Naive thymus-derived CD8-positive, alpha-beta T cell (primary cell): ENCODE measurements at regions not wholly inside any gene's neighbourhood (a gene's known extent, or its start where the extent isn't known, plus 50 kb on each side); places are given as distances from the start of the nearest gene placed in this dataset.
"Not testable (repeated sequence)": the region's sequence is repeated elsewhere in the genome, so short reads cannot be mapped to it uniquely, and the experiment has no call there.

Source experiments
- ATAC-seq, 2 donors: fragments of 150-1000 bp; cut with Tn5 transposase in 1 of 2; sonication (Bioruptor Pico), chemical (Tn5 transposase) in 1 of 2; 1 replicate in 1 of 2; 2 replicates in 1 of 2; pipeline ENCODE4 v1.10.0; 2021; ENCODE audit warnings: mild to moderate bottlenecking in 2 of 2, moderate library complexity in 2 of 2
- POLR2A ChIA-PET: fragments of 350-600 bp; sonication (Branson Sonifier 250); formaldehyde crosslinking; loops from one replicate; lab custom pipeline; 2021; ENCODE audit warnings: antibody characterized with exemption; lab: Charles Lee
- DNase-seq, 10 donors: peaks; one replicate each; pipeline versions ENCODE4 v3.0.0 to v3.0.0-alpha.2; 2020 to 2022
- H3K27ac Mint-ChIP-seq, 10 donors: one replicate each; pipeline ENCODE4 v1.8.0; 2020 to 2022; ENCODE audit warnings: mild to moderate bottlenecking in 10 of 10, mixed read lengths in 10 of 10, moderate library complexity in 4 of 10, inconsistent platforms in 1 of 10
- H3K27me3 Mint-ChIP-seq, 5 donors: one replicate each; pipeline ENCODE4 v1.8.0; 2021 to 2022; ENCODE audit warnings: mixed read lengths in 5 of 5
- H3K36me3 Mint-ChIP-seq, 3 donors: one replicate each; pipeline ENCODE4 v1.8.0; 2020 to 2022; ENCODE audit warnings: mixed read lengths in 3 of 3, mild to moderate bottlenecking in 2 of 3, inconsistent platforms in 1 of 3
- H3K4me1 Mint-ChIP-seq, 4 donors: one replicate each; pipeline ENCODE4 v1.8.0; 2021 to 2022; ENCODE audit warnings: mixed read lengths in 4 of 4
- H3K4me3 Mint-ChIP-seq, 10 donors: one replicate each; pipeline ENCODE4 v1.8.0; 2020 to 2022; ENCODE audit warnings: mild to moderate bottlenecking in 10 of 10, mixed read lengths in 10 of 10, moderate library complexity in 6 of 10, inconsistent platforms in 1 of 10
- H3K9me3 Mint-ChIP-seq, 9 donors: one replicate each; pipeline ENCODE4 v1.8.0; 2020 to 2022; ENCODE audit warnings: mixed read lengths in 9 of 9, mild to moderate bottlenecking in 3 of 9, inconsistent platforms in 1 of 9, moderate library complexity in 1 of 9

DNA sequence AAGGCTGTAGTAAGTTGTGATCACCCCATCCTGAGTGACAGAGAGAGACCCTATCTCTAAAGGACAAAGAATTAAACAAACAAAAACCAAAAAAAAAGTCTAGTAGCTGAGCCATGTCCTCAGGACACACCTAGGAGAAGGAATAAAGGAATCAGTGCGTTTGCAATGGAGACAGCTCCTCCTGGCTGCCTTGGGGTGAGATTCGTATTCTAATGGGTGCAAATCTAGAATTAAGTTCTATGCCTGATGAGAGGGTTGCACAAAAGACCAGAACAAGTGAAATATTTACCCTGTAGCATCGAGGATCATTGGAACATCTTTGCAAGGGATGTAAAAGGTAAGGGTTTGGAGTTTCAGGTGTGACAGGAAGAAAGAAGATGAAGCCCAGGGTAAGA, 70.3 kb upstream of the BMAL1 start:
- no peak for ATAC-seq

DNA sequence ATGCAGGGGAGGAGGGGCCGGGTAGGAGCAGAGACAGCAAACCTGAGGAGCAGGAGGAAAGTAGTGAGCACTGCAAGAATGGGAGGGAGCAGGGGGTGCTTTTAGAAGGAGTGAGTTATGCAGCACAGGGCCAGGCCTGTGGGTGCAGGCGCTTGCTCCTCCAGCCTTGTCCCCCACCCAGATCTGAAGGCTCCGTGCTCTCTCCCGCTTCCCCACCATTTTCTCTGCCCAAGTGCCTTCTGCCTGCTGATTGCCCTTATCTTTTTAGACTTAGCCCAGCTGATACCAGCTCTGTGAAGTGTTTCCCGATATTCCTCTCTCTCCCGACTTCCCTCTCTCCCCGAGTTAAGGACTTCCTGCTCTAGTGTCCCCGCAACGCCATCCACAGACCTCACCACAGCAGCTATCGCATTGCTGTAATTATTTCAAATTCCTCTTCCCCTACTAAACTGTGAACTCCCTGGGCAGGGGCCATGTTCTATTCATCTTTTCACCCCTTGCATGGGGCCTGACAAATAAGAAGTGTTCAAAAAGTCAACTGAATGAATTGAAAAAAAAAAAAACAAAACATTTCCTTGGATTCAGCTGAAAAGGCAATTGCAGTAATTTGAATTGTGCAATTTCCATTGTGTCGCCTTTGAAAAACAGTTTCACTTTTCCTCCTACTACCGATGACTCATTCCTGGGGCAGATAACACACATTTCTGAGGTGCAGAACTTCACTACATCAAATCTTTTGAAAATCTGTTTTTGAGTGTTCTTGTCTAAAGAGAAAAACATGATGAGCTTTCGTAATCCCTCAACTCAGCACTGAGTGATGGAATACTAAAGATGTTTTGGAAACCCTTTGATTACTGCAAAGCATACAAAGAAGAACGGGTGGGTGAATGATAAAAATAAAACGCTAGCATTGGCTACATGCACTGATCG, 69.7 kb upstream of the BMAL1 start:
- H3K27me3 Mint-ChIP-seq = peaks cover 0 to 5% (median 0%) of the 10 kb centered on the region in 5 donors
- H3K36me3 Mint-ChIP-seq = no peaks in the 10 kb centered on the region
- H3K9me3 Mint-ChIP-seq = no peaks in the 10 kb centered on the region
- H3K4me1 Mint-ChIP-seq = peaks cover 13 to 24% (median 23%) of the 10 kb centered on the region in 4 donors
- peak in 1 of 10 donors; percentile 24 for DNase-seq
- H3K4me3 Mint-ChIP-seq = peak overlapping the region; percentile 74 to 85 (median 82)
- peak; percentile 33 to 82 for ATAC-seq
- H3K27ac Mint-ChIP-seq = peak overlapping the region in 9 of 10 donors; percentile 5 to 95 (median 56)
- POLR2A ChIA-PET = no interaction called here

More for the DNA sequence above, 70.3 kb upstream of the BMAL1 start:
- POLR2A ChIA-PET = no interaction called here
- peaks cover 13 to 24% (median 23%) of the 10 kb centered on the region in 4 donors for H3K4me1 Mint-ChIP-seq
- peak overlapping the region in 5 of 10 donors; percentile 5 to 95 (median 56) for H3K27ac Mint-ChIP-seq
- no peaks in the 10 kb centered on the region for H3K36me3 Mint-ChIP-seq
- H3K27me3 Mint-ChIP-seq = peaks cover 0 to 5% (median 0%) of the 10 kb centered on the region in 5 donors
- no peak for DNase-seq
- H3K4me3 Mint-ChIP-seq = peak overlapping the region; percentile 74 to 85 (median 82)
- H3K9me3 Mint-ChIP-seq = no peaks in the 10 kb centered on the region

DNA sequence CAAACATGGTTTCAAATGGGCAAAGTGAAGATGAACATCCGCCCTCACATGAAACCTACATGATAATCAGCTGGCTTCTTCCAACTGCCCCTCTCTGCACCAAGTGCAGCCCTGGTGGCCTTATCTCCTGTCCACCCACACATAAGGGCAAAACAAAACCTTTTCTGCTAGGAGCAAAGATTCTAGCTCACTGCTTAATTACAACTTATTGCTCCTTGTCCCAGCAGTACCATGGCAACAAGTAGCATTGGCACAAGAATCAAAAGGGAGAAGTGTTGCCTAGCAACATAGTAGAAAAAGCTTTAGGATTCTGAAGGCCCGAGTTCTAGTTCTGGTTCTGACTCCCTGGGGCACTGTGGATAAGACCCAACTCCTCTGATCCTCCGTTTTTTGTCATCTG, 68.7 kb upstream of the BMAL1 start:
- Mint-ChIP-seq H3K27me3 (peaks cover 0 to 5% (median 0%) of the 10 kb centered on the region in 5 donors), H3K9me3 (no peaks in the 10 kb centered on the region), H3K36me3 (no peaks in the 10 kb centered on the region), H3K4me1 (peaks cover 13 to 24% (median 23%) of the 10 kb centered on the region in 4 donors), H3K27ac (no peak overlapping the region), H3K4me3 (no peak overlapping the region)
- DNase-seq (no peak), ATAC-seq (no peak)
- POLR2A ChIA-PET = no interaction called here

DNA sequence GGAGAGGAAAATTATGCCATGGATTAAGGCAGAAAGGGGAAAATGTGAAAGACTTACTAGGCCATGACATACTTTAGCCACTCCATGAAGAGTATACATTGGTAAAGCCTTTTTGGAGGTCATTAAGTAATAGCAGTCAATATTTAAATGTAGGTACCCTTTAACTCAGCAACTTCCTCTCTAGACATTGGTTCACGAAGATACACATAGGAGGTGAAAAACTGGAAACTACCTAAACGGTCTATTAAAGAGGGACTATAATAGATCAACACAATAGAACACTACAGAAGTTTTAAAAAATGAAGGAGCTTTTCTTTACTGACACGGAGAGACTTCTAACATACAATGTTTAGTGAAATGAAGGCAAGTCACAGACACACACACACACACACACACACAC, 68.2 kb upstream of the BMAL1 start:
- ATAC-seq (no peak), DNase-seq (no peak)
- POLR2A ChIA-PET = no interaction called here
- peaks cover 13 to 24% (median 23%) of the 10 kb centered on the region in 4 donors for H3K4me1 Mint-ChIP-seq
- H3K27ac Mint-ChIP-seq = peak overlapping the region in 1 of 10 donors; percentile 33
- H3K9me3 Mint-ChIP-seq = no peaks in the 10 kb centered on the region
- no peak overlapping the region for H3K4me3 Mint-ChIP-seq
- no peaks in the 10 kb centered on the region for H3K36me3 Mint-ChIP-seq
- peaks cover 0 to 5% (median 0%) of the 10 kb centered on the region in 5 donors for H3K27me3 Mint-ChIP-seq

DNA sequence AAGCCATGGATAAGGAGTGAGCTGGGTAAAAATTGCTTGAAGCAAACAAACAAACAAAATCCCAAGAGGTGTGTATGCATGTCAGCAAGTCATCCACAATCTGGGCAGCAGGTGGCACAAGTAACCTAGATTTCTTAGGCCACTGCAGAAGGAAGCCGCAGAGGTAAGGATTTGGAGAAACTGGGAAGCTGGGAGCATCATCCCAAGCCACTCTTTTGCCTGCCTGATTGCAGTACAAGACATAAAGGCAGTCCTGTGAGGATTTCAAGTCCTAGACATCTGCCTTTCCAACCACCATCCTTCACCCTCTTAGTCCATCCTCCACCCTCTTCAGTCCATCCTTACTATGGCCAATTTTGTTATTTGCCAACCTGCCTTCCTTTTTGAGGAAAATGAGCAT, 67.2 kb upstream of the BMAL1 start:
- POLR2A ChIA-PET = no interaction called here
- H3K27ac Mint-ChIP-seq = no peak overlapping the region

DNA sequence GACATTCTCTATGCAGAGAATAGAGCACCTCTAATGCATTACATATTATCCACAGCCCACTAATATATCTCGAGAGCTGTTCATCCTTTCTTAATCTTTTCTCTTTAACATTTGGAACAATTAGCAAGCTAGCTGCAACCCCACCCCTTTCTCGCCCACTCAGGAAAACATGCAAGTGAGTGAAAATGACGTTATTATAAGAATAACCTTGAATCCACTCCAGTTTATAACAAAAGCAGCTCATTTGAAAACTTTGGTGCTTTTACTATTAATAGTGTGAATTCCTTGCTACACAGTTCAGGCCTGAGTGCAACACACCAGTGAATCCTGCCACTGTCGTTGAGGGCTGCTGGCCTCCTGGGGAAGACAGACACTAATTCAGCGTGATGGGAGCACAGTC, 63.3 kb upstream of the BMAL1 start:
- DNase-seq = no peak
- no peak for ATAC-seq
- no peak overlapping the region for H3K4me3 Mint-ChIP-seq
- peaks cover 0 to 9% (median 0%) of the 10 kb centered on the region in 5 donors for H3K27me3 Mint-ChIP-seq
- H3K9me3 Mint-ChIP-seq = no peaks in the 10 kb centered on the region
- POLR2A ChIA-PET = no interaction called here
- no peak overlapping the region for H3K27ac Mint-ChIP-seq
- no peaks in the 10 kb centered on the region for H3K36me3 Mint-ChIP-seq
- H3K4me1 Mint-ChIP-seq = no peaks in the 10 kb centered on the region

More for the DNA sequence above, 67.2 kb upstream of the BMAL1 start:
- H3K4me3 Mint-ChIP-seq = no peak overlapping the region
- no peaks in the 10 kb centered on the region for H3K9me3 Mint-ChIP-seq
- DNase-seq = peak in 3 of 10 donors; percentile 4 to 18 (median 10)
- H3K4me1 Mint-ChIP-seq = peaks cover 10 to 20% (median 17%) of the 10 kb centered on the region in 4 donors
- no peaks in the 10 kb centered on the region for H3K36me3 Mint-ChIP-seq
- peaks cover 0 to 9% (median 0%) of the 10 kb centered on the region in 5 donors for H3K27me3 Mint-ChIP-seq
- peak in 1 of 2 donors; percentile 45 for ATAC-seq

DNA sequence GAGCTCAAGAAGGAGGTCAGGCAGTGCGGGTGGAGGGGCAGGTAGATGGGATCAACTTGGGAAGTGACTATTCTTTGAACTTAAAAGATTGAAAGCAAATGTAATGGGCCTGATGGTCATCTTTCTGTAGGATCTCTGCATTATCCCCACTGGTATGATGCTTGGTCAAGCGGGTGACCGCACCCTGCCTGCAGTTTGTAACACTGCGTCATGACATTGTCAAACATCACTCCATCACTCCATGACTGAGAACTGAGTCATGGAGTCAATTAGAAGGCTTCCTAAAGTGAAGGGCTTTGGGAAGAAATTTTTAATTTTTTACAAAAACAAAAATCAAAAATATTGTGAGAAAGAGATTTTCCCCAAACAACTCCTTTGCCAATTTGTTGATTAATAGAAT, 62.4 kb upstream of the BMAL1 start:
- no peaks in the 10 kb centered on the region for H3K36me3 Mint-ChIP-seq
- no peak overlapping the region for H3K27ac Mint-ChIP-seq
- POLR2A ChIA-PET = no interaction called here
- no peak for DNase-seq
- no peak overlapping the region for H3K4me3 Mint-ChIP-seq
- H3K4me1 Mint-ChIP-seq = no peaks in the 10 kb centered on the region
- peaks cover 0 to 5% (median 0%) of the 10 kb centered on the region in 5 donors for H3K27me3 Mint-ChIP-seq
- ATAC-seq = no peak
- no peaks in the 10 kb centered on the region for H3K9me3 Mint-ChIP-seq

DNA sequence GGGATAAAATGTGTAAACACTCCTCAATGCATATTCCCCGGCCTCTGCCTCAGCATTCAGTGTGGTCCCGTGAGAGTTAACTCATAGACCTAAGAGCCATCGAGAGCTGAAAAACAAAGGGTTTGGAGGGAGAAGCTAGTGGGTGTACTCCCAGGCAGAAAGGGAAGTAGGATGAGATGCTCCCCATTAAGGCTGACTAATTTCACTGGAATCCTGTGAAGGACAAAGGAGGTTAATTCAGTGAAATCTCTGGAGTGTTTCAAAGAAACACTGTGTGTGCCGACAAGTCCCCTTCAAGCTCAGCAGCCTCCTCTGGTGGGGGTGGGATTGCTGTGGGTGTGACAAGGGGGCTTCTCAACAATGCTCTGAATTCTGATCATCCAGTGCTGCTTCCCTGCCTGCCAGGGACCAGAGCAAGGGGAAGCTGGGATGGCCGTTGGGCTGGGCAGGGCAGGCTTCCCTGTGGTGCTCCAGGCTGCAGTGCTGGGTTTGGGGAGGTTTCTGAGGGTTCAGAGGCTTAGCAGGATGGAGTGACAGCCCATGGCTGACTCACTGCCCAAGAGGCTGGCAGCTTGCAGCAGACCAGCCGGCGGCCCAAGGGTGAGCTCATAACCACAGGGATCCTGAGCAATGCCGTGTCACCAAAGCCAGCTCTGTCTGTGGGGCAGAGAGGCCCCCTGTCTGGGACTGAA, 61.4 kb upstream of the BMAL1 start:
- no peaks in the 10 kb centered on the region for H3K4me1 Mint-ChIP-seq
- ATAC-seq = no peak
- H3K27ac Mint-ChIP-seq = no peak overlapping the region
- H3K36me3 Mint-ChIP-seq = no peaks in the 10 kb centered on the region
- no peak for DNase-seq
- H3K4me3 Mint-ChIP-seq = no peak overlapping the region
- peaks cover 0 to 4% (median 0%) of the 10 kb centered on the region in 5 donors for H3K27me3 Mint-ChIP-seq
- POLR2A ChIA-PET = no interaction called here
- H3K9me3 Mint-ChIP-seq = no peaks in the 10 kb centered on the region

DNA sequence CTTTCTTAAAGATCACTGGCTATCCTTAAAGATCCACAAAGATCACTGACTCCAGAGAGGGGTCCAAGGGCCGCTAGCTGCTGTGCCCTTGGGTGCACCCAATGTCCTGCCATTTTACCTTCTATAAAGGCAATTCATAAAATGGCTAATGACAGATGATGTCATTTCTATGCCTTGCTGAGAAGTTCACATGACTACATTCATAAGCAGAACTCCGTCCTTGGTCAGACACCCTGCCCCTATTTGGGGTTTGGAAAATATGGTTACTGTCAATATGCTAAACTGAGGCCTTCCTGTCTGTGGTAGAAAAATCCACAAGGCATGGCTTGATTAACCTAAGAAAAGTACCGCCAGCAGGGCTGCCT, 60.9 kb upstream of the BMAL1 start:
- Mint-ChIP-seq H3K27ac (no peak overlapping the region), H3K4me1 (no peaks in the 10 kb centered on the region), H3K36me3 (no peaks in the 10 kb centered on the region), H3K9me3 (no peaks in the 10 kb centered on the region), H3K4me3 (no peak overlapping the region), H3K27me3 (peaks cover 0 to 4% (median 0%) of the 10 kb centered on the region in 5 donors)
- DNase-seq (no peak), ATAC-seq (no peak)
- POLR2A ChIA-PET = no interaction called here

DNA sequence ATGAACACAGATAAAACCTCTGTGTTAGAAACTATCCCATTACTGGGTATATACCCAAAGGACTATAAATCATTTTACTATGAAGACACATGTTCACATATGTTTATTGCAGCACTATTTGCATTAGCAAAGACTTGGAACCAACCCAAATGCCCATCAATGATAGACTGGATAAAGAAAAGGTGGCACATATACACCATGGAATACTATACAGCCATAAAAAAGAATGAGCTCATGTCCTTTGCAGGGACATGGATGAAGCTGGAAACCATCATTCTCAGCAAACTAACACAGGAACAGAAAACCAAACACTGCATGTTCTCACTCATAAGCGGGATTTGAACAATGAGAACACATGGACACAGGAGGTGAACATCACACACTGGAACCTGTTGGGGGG, 58.9 kb upstream of the BMAL1 start:
- H3K4me3 Mint-ChIP-seq, H3K27me3 Mint-ChIP-seq, H3K27ac Mint-ChIP-seq, H3K4me1 Mint-ChIP-seq, H3K9me3 Mint-ChIP-seq, DNase-seq, POLR2A ChIA-PET, ATAC-seq, H3K36me3 Mint-ChIP-seq: not testable (repeated sequence)

DNA sequence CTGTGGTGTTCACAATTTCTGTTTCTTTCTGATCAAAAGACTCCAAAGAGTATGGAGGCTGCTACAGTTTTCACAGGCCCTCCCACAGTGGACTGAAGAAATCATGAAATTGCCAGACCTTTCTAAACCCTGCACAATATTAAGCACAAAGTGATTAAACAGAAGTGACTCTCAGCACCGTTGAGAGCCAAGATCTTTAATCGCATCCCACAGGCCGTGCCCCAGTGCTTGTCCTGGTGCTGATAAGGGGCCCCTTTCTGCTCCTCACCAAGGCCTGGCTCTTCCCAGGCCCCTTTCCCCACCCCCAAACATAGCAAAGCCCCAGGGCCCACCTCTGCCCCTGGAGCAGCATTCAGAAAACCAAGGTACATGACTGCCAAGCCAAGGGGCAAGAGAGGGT, 57.4 kb upstream of the BMAL1 start:
- Mint-ChIP-seq H3K27ac (peak overlapping the region in 1 of 10 donors; percentile 11), H3K4me1 (no peaks in the 10 kb centered on the region), H3K4me3 (no peak overlapping the region), H3K9me3 (no peaks in the 10 kb centered on the region), H3K27me3 (no peaks in the 10 kb centered on the region), H3K36me3 (no peaks in the 10 kb centered on the region)
- ATAC-seq (no peak), DNase-seq (no peak)
- POLR2A ChIA-PET = no interaction called here

DNA sequence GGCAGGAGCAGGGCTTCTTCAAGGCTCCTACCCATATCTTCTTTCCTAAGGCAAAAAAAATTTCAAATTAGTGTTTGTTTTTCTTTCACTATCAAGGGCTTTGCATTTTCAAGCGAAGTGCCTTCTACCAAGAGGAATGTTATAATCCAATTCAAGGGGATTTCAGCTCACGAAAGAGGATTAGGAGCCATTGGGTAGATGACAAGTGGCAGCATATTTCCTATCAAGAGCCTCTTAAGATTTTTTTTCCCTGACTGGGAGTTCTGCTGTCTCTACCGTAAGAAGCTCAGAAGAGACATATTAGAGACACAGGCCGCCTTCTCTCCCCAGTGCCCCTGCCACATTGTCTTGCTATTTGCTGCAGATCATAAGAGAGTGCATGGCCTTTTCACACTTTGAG, 55.9 kb upstream of the BMAL1 start:
- Mint-ChIP-seq H3K27me3 (peaks cover 0 to under 1% (median 0%) of the 10 kb centered on the region in 5 donors), H3K27ac (no peak overlapping the region), H3K36me3 (no peaks in the 10 kb centered on the region), H3K4me3 (no peak overlapping the region), H3K9me3 (no peaks in the 10 kb centered on the region), H3K4me1 (no peaks in the 10 kb centered on the region)
- no peak for DNase-seq
- POLR2A ChIA-PET = no interaction called here
- no peak for ATAC-seq

DNA sequence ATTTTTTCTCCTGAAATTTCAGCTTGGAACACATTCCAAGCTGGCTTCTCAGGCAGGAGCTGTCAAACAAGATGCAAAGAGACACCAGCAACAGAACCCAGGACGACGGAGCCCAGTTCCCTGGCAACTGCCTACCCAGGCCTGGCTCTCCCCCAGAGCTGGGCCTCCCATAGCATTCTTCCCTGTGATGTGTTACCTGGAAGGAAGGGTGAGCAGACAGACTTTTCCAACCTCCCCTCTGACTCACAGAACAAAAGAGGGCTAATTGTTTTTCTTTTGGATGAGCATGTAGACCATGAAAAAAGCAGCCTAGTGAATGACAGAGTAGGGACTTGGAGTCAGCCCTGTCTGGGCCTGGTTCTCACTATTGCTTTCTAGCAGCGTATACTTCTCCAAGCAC, 55.3 kb upstream of the BMAL1 start:
- DNase-seq (no peak), ATAC-seq (no peak)
- Mint-ChIP-seq H3K9me3 (no peaks in the 10 kb centered on the region), H3K4me1 (no peaks in the 10 kb centered on the region), H3K4me3 (no peak overlapping the region), H3K27ac (no peak overlapping the region), H3K27me3 (peaks cover 0 to 2% (median 0%) of the 10 kb centered on the region in 5 donors), H3K36me3 (no peaks in the 10 kb centered on the region)
- POLR2A ChIA-PET = no interaction called here
